Uterus (tissue), 2 donors: ENCODE measurements at regions not wholly inside any gene's neighbourhood (a gene's known extent, or its start where the extent isn't known, plus 50 kb on each side); places are given as distances from the start of the nearest gene placed in this dataset.

Experiments
- CTCF ChIP-seq, 4 experiments: fragments of 200-600 bp in 2 of 4; fragments of 450-650 bp in 2 of 4; sonication (generic) in 2 of 4; IDR thresholded peaks; one replicate each; pipeline ENCODE4 v1.5.1; 2016 to 2019; ENCODE audit warnings: antibody characterized with exemption in 4 of 4, mild to moderate bottlenecking in 2 of 4, moderate library complexity in 1 of 4
- POLR2A ChIP-seq, 2 donors: fragments of 450-650 bp; IDR thresholded peaks; one replicate each; pipeline ENCODE4 v1.6.1; 2016; ENCODE audit warnings: antibody characterized with exemption in 2 of 2, mild to moderate bottlenecking in 1 of 2, moderate library complexity in 1 of 2

- TF ChIP-seq CTCF (IDR thresholded peaks at IDR 0.05) (no peak), POLR2A (IDR thresholded peaks at IDR 0.05) (no peak)
Observed at GRCh38 chr18:1965541-1965940, 605.8 kb downstream of the METTL4 start.
